Caco-2 (cell line): ENCODE measurements at regions not wholly inside any gene's neighbourhood (a gene's known extent, or its start where the extent isn't known, plus 50 kb on each side); places are given as distances from the start of the nearest gene placed in this dataset.

Source experiments
- BruUV-seq: library from RNA; stranded (reverse); fragments of 400-500 nt; replicated peaks from 2 replicates; lab custom pipeline; 2021; lab: Mats Ljungman, UMichigan
- CTCF ChIA-PET: fragments of 300-600 bp; sonication (Branson Sonifier 250); formaldehyde crosslinking; loops from one replicate; lab custom pipeline; 2022; ENCODE audit warnings: antibody characterized with exemption; lab: Charles Lee
- POLR2A ChIA-PET: fragments of 300-600 bp; sonication (Branson Sonifier 250); formaldehyde crosslinking; loops from one replicate; lab custom pipeline; 2022; ENCODE audit warnings: antibody characterized with exemption; lab: Charles Lee
- DNase-seq, 2 experiments: peaks; one replicate each; pipeline versions ENCODE4 v3.0.0 to v3.0.0-alpha.2; 2020 to 2022
- H3K27me3 ChIP-seq: replicated peaks from 2 replicates; pipeline ENCODE4 v1.6.0; 2011; ENCODE audit warnings: low read length; ENCODE audit not compliant: control insufficient read depth, insufficient read depth
- H3K36me3 ChIP-seq: 2 replicates; pipeline ENCODE4 v1.5.1; 2011; ENCODE audit warnings: low read length; ENCODE audit not compliant: control insufficient read depth, insufficient read depth
- H3K4me1 ChIP-seq: fragments of 250-450 bp; sonication (Bioruptor Pico); 2 replicates; pipeline ENCODE4 v1.5.1; 2020; ENCODE audit warnings: mild to moderate bottlenecking
- H3K4me3 ChIP-seq: 2 replicates; pipeline ENCODE4 v1.5.1; 2011; ENCODE audit warnings: low read depth, mild to moderate bottlenecking, control low read depth, low read length
- H3K9me3 ChIP-seq: fragments of 250-450 bp; sonication (Bioruptor Pico); 2 replicates; pipeline ENCODE4 v1.5.1; 2020; ENCODE audit warnings: mild to moderate bottlenecking, moderate library complexity
- H3K27ac Mint-ChIP-seq: one replicate; pipeline ENCODE4 v1.8.0; 2022; ENCODE audit warnings: mixed read lengths; ENCODE audit not compliant: unreplicated experiment
- H3K27me3 Mint-ChIP-seq: one replicate; pipeline ENCODE4 v1.8.0; 2022; ENCODE audit warnings: mixed read lengths; ENCODE audit not compliant: insufficient read depth, unreplicated experiment
- H3K36me3 Mint-ChIP-seq: one replicate; pipeline ENCODE4 v1.8.0; 2022; ENCODE audit warnings: mild to moderate bottlenecking, mixed read lengths; ENCODE audit not compliant: insufficient read depth, unreplicated experiment
- H3K4me1 Mint-ChIP-seq: one replicate; pipeline ENCODE4 v1.8.0; 2022; ENCODE audit warnings: low read depth, mixed read lengths; ENCODE audit not compliant: unreplicated experiment
- H3K4me3 Mint-ChIP-seq: one replicate; pipeline ENCODE4 v1.8.0; 2022; ENCODE audit warnings: mild to moderate bottlenecking, moderate library complexity, mixed read lengths; ENCODE audit not compliant: unreplicated experiment
- H3K9me3 Mint-ChIP-seq: one replicate; pipeline ENCODE4 v1.8.0; 2022; ENCODE audit warnings: mixed read lengths; ENCODE audit not compliant: unreplicated experiment
- intact Hi-C: fragments of 100-400 bp; cut with micrococcal nuclease; formaldehyde crosslinking; loops from one replicate; pipeline ENCODE4 v1.10.0; 2022; ENCODE audit not compliant: unreplicated experiment
- TF ChIP-seq, protein P1 (sequence below), 2 experiments: fragments of 200-600 bp in 1 of 2; IDR thresholded peaks; 1 replicate in 1 of 2; 2 replicates in 1 of 2; pipeline versions ENCODE4 v1.5.1 to v1.8.0; 2011 to 2022; ENCODE audit warnings: antibody characterized with exemption in 1 of 2, control low read depth in 1 of 2, inconsistent platforms in 1 of 2, low read depth in 1 of 2, low read length in 1 of 2, mild to moderate bottlenecking in 1 of 2, moderate library complexity in 1 of 2; ENCODE audit not compliant: insufficient read depth in 1 of 2, severe bottlenecking in 1 of 2, unreplicated experiment in 1 of 2

DNA sequence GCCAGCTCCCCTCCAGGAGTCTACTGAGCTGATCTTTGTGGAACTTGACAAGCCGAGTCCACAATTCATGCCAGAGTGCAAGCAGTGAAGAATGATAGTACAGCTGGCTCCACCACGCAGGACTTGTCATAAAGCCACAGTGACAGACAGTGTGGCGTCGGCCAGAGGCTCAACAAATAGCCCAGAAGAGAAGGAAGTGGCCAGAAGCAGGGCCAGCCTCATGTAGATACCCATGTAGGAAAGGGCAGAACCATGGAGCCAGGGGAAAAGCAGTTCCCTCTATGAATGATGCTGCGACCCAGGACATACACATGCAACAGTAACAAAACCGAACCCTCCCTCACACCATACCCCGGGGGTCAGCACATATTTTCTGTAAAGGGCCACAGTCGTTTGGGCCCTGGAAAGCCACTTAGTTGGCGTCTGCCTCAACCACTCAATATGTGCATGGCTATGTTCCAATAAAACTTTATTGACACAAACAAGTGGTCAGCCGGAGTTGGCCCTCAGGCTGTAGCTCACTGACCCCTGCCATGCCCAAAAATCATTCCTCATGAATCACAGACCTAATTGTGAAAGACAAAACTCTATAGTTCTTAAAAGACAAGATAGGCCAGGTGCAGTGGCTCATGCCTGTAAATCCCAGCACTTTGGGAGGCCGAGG lies 161.4 kb downstream of the BRD1 start:
- Mint-ChIP-seq H3K36me3 (no peaks in the 10 kb centered on the region), H3K9me3 (no peaks in the 10 kb centered on the region), H3K27me3 (peaks cover 33% of the 10 kb centered on the region), H3K4me1 (no peaks in the 10 kb centered on the region), H3K27ac (no peak overlapping the region), H3K4me3 (no peak overlapping the region)
- no peaks in the 10 kb centered on the region for H3K36me3 ChIP-seq
- POLR2A ChIA-PET = no interaction called here
- CTCF ChIA-PET = no interaction called here
- intact Hi-C loops = no loop called here
- TF ChIP-seq, protein P1, sequence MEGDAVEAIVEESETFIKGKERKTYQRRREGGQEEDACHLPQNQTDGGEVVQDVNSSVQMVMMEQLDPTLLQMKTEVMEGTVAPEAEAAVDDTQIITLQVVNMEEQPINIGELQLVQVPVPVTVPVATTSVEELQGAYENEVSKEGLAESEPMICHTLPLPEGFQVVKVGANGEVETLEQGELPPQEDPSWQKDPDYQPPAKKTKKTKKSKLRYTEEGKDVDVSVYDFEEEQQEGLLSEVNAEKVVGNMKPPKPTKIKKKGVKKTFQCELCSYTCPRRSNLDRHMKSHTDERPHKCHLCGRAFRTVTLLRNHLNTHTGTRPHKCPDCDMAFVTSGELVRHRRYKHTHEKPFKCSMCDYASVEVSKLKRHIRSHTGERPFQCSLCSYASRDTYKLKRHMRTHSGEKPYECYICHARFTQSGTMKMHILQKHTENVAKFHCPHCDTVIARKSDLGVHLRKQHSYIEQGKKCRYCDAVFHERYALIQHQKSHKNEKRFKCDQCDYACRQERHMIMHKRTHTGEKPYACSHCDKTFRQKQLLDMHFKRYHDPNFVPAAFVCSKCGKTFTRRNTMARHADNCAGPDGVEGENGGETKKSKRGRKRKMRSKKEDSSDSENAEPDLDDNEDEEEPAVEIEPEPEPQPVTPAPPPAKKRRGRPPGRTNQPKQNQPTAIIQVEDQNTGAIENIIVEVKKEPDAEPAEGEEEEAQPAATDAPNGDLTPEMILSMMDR (IDR thresholded peaks at IDR 0.05; ENCODE audit: insufficient read depth in 1 of 2, low read depth in 1 of 2, low read length in 1 of 2, severe bottlenecking in 1 of 2, unreplicated experiment in 1 of 2) = no peak
- H3K9me3 ChIP-seq = no peaks in the 10 kb centered on the region
- DNase-seq = no peak
- H3K27me3 ChIP-seq = peaks cover 2% of the 10 kb centered on the region; the same call in 1 of the 2 replicates
- no TSS peak for BruUV-seq
- H3K4me1 ChIP-seq = no peaks in the 10 kb centered on the region
- H3K4me3 ChIP-seq = no peak overlapping the region

DNA sequence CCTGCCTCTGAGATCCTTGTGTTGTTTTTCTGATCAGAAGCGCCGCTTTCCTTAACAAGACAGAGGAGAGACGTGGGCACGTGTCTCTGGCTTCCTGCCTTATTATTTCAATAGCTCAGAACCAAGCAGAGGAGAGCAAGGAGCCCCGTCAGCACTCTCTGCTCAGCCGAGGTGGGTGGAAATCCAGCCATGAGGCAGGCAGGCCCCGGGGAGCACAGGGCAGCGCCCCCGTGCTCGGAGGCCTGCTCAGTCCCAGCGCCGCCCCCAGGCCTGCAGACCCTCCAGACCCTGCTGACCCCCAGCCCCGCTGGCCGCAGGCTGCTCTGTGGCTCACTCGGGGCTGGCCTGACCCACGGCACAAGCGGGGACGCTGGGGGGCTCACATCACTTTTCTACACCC lies 162.8 kb downstream of the BRD1 start:
- Histone ChIP-seq H3K9me3 (no peaks in the 10 kb centered on the region), H3K27me3 (peaks cover 2% of the 10 kb centered on the region; the same call in 1 of the 2 replicates), H3K4me1 (no peaks in the 10 kb centered on the region), H3K36me3 (no peaks in the 10 kb centered on the region), H3K4me3 (no peak overlapping the region)
- Mint-ChIP-seq H3K27me3 (peaks cover 31% of the 10 kb centered on the region), H3K27ac (no peak overlapping the region), H3K4me3 (no peak overlapping the region), H3K36me3 (no peaks in the 10 kb centered on the region), H3K9me3 (no peaks in the 10 kb centered on the region), H3K4me1 (no peaks in the 10 kb centered on the region)
- intact Hi-C loops = no loop called here
- CTCF ChIA-PET = no interaction called here
- no peak for DNase-seq
- POLR2A ChIA-PET = no interaction called here
- no TSS peak for BruUV-seq
- TF ChIP-seq, protein P1 (IDR thresholded peaks at IDR 0.05; ENCODE audit: insufficient read depth in 1 of 2, low read depth in 1 of 2, low read length in 1 of 2, severe bottlenecking in 1 of 2, unreplicated experiment in 1 of 2) = no peak

DNA sequence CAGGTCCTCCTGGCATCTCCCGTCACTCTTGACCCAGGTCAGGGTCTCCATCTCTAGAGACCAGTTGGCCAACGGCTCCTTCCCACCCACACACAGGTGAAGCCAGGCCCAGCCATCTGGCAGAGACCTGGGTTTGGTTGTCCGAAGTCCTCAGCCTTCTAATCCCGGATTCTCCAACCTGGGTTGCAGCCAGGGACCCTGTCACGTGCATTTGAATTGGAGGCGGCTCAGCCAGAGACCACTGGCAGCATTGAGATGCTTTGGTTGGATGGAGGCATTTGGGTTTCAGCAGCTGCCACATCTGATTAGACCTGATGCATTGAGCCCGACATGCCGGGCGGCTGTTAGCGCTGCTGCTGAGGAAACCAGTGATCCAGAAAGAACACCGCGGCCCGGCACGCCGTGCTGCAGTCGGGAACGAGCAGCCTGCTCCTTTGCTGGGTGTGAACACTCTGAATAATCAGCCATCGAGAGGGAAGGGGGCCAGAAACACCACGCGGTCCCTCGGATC lies 163.2 kb downstream of the BRD1 start:
- CTCF ChIA-PET = no interaction called here
- BruUV-seq = no TSS peak
- no peak overlapping the region for H3K4me3 Mint-ChIP-seq

More for the DNA sequence above, 163.2 kb downstream of the BRD1 start:
- Mint-ChIP-seq H3K27ac (no peak overlapping the region), H3K27me3 (peaks cover 31% of the 10 kb centered on the region), H3K36me3 (no peaks in the 10 kb centered on the region), H3K4me1 (no peaks in the 10 kb centered on the region), H3K9me3 (no peaks in the 10 kb centered on the region)
- POLR2A ChIA-PET = no interaction called here
- no peaks in the 10 kb centered on the region for H3K36me3 ChIP-seq
- peaks cover 2% of the 10 kb centered on the region; the same call in 1 of the 2 replicates for H3K27me3 ChIP-seq
- DNase-seq = no peak
- TF ChIP-seq, protein P1 (IDR thresholded peaks at IDR 0.05; ENCODE audit: insufficient read depth in 1 of 2, low read depth in 1 of 2, low read length in 1 of 2, severe bottlenecking in 1 of 2, unreplicated experiment in 1 of 2) = no peak
- no peaks in the 10 kb centered on the region for H3K4me1 ChIP-seq
- no peaks in the 10 kb centered on the region for H3K9me3 ChIP-seq
- no peak overlapping the region for H3K4me3 ChIP-seq
- intact Hi-C loops = no loop called here
